ENCODE measurements at regions not wholly inside any gene's neighbourhood (a gene's known extent, or its start where the extent isn't known, plus 50 kb on each side); places are given as distances from the start of the nearest gene placed in this dataset.
A peak's percentile ranks its signal among the peaks of the same experiment; 100 is the strongest.

DNA sequence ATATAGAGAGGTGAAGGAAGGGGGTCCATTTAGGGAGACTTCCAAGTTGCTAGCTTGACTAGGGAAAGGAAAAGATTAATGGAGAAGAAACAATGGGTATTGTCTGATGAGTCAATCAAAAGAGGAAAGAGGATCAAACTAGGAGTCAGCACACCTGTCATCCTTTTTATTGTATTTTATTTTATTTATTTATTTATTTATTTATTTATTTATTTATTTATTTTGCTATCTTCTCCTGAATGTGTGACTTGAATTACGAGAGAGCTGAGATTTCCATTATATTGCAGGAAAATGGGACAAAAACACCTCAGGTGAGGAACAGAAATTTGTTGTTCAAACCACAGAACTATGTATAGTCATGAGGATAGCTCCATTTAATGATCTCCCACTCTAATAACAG is 58.9 kb downstream of the NUDT11 start:
- DNase-seq (ENCODE audit: low spot score): no peak

DNA sequence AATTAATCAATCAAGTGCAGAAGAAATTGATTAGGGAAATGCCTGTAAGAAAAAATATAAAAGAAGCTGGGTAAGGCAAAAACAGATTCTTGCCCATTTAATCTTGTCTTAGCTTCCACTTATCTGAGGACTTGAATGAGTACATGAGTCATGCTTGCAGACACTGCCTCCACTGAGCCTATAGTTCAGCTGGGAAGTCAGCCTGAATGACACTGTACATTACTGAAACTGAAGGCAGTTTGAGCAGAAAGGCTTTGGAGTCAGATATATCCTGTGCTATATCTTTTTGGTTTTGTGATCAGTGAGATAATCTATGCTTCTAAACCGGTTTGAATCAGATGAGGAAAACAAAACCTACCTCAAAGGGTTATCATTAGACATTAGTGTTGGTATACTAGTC is 61.3 kb downstream of the NUDT11 start:
- DNase-seq (ENCODE audit: low spot score): no peak

DNA sequence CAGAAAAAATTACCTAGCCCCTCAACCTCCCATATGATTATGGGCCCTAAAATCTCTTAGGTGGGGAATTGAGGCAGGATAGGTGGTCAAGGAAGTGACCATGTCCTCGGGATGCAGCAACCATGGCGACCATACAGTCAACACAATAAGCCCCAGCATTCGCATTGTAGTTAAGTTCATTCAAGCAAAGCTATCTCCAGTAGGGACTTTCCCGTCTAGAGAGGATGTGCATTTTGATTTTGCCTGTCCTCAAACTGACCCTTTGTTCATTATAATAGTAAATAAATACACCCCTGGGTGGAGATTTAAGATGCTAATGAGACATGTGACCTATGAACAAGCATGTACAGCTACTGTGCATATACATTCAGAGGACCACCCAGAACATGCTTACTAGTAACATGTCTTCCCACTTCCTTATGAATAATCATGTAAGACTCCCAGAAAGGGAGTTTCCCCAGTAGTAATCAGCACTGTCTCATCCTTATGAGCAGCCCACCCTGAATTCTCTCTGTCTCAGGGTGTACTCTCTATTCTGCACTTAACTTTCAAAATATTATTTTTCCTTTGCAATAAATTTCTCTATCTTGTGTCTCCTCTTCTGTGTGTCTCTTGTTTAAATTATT is 74.3 kb downstream of the NUDT11 start:
- DNase-seq (ENCODE audit: low spot score): no peak

DNA sequence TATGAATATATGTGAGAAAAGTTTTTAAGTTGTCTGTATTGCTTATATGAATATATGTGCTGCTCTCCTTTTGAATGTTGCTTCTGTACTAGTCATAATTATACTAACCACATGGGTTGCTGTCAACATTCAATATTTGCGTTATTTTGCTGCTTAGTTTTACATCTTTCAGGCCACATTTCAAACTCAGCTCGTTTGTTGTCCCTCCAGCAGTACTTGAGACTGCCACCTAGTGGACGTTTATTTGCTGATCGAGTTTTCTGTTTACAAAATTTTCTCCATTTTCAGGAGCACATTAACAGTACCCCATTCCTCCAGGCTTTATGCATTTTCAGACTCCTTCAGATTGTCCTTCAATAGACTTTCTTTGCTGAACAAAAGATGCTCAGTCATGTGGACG is 75.8 kb downstream of the NUDT11 start:
- peak; percentile 34 for DNase-seq (ENCODE audit: low spot score)

DNA sequence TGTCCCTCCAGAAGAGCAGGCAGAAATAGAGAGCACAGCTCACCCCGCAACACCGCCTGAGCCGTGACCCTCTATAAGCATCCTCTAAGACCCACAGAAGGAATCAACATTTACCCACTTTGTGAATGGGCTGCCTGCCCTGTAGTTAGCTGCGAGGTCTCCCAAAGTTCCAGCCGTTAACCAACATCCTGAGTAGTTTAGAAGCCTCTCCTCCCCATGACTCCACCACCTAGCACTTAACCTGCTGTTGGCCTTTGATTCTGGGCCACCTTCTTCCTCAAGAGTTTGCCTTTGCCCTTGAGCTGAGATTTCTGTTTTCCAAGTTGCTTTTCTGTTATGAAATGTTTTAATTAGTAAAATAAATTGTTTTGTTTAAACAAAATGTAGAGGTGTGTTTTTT is 75.8 kb downstream of the NUDT10 start:
- no peak for DNase-seq (ENCODE audit: low spot score)

DNA sequence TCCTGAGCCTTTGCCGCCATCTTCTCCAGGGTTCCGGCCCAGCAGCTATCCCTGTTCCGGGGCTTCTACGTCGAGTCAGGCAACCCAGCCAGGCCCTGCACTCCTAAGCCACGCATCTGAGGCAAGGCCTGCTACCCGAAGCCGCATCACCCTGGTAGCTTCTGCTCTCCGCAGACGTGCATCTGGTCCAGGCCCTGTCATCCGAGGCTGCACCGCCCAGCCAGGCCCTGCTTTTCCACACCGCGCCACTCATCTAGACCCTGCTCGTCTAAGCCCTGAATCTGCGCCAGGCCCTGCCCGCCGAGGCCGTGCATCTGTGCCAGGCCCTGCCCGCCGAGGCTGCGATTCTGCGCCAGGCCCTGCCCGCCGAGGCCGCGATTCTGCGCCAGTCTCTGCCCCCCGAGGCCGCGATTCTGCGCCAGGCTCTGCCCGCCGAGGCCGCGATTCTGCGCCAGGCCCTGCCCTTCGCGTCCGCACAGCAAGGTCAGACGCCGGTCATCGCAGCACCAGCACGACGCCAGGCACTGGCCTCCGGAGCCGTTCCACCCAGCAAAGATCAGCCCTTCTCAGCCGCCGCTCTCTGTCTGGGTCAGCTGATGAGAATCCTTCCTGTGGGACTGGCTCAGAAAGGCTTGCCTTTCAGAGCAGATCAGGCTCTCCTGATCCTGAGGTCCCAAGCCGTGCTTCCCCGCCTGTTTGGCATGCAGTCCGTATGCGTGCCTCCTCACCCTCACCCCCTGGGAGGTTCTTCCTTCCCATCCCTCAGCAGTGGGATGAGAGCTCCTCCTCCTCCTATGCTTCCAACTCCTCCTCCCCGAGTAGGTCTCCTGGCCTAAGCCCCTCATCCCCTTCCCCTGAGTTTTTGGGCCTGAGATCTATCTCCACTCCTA is 75.1 kb downstream of the NUDT10 start:
- no peak for DNase-seq (ENCODE audit: low spot score)

DNA sequence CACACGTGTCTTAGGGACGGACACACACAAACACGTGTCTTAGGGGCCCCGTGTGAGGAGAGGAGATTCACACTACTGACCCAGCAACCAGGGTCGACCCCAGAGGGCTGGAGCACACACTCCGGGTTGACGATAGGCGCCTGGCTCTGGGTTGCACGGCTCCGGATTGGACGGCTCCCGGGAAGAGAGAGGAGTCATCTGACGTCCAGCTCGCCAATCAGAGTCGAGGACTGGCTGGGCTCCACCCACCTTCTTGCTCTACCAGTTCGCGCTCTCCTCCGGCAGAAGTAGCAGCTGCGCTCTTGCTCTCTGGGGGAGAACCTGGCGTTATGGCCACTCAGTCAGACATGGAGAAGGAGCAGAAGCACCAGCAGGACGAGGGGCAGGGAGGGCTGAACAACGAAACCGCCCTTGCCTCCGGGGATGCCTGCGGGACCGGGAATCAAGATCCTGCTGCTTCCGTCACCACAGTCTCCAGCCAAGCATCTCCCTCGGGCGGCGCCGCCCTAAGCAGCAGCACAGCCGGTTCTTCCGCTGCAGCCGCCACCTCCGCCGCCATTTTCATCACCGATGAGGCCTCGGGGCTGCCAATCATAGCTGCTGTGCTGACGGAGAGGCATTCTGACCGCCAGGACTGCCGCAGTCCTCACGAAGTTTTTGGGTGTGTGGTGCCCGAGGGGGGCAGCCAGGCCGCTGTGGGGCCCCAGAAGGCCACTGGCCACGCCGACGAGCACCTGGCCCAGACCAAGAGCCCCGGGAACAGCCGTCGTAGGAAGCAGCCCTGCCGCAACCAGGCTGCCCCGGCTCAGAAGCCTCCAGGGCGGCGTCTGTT is 74.3 kb downstream of the NUDT10 start:
- no peak for DNase-seq (ENCODE audit: low spot score)

DNA sequence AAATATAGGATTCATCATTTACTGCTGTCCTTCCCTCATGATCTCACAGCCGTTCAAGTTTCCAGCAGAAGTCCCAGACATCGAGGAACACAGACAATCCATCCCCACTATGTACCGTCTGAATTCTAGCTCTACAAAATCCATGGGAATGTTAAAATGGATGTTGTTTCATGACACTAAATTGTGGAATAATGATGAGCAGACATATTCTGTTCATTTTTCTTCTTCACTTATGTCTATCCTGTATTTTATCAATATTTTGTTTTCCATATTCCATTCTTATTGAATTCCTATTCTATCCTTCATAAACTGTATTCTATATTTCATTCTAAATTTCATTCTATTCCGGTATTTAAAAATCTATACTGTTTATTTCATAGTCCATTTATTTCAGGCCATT is 71.8 kb downstream of the NUDT10 start:
- DNase-seq (ENCODE audit: low spot score): no peak

DNA sequence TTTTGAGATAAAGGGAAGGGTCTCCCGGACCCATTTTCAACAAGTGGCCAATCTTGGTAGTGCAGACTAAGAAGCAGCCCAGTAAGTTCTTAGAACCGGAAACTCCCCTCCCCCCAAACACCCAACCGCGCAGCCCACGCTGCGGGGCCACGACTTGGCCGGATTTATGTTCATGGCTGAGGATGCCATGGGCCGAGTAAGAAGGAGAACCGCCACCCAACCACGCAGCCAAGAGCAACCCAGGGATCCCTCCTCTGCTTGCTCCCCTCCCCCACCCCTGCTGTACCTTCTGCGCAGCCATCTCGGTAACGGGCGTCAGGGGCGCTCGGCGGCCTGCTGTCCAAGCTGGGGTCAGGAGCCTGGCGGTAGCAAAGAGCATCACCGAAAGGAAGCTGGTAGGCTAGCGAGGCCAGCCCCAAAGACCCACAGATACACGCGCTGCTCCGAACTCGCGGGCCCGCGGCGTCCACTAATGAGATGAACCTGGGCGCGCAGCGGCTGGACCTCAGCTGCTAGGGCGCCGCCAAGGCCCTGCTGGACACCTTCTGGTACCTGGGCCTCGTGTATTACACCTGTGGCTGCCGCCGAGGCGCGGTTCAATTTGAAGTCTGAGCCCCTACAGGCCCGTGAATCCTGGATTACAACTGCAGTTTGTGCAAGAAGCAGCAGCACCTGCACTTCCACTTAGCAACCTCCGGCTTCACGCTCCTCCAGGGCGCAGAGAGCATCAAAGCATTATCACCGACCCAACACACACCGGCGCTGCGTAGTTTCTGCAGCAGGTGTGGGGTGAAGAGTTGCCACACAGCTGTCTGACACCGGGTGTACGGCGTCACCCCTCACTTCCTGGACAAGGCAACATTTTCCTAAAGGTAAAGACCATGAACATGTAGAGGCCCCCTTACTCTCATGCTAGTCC is 63.4 kb downstream of the NUDT10 start:
- no peak for DNase-seq (ENCODE audit: low spot score)

DNA sequence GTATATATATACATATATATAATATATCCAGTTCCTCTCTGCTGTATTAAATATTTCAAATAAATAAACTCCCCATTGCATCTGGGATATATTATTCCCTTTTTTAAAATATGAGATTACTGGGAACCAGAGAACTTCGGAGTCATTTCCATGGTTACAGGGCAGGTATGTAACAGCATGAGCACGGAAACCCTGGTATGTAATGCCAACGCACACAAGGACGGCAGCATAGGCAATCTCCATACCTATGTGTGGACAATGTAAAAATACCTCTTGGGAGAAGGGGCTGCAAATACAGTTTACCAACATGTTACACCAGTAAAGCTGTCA is 62.8 kb downstream of the NUDT10 start:
- DNase-seq (ENCODE audit: low spot score): no peak

Measured in pons (tissue), 1 donor.